CD4-positive, alpha-beta T cell (primary cell): ENCODE measurements at regions not wholly inside any gene's neighbourhood (a gene's known extent, or its start where the extent isn't known, plus 50 kb on each side); places are given as distances from the start of the nearest gene placed in this dataset.

Experiments
- ATAC-seq: fragments of 200-7000 bp; cut with Tn5 transposase; one replicate; pipeline ENCODE4 v1.10.0; 2022; ENCODE audit warnings: mild to moderate bottlenecking; ENCODE audit not compliant: poor library complexity
- CTCF ChIA-PET: fragments of 350-600 bp; sonication (Branson Sonifier 250); formaldehyde crosslinking; loops from one replicate; lab custom pipeline; 2021; ENCODE audit warnings: antibody characterized with exemption, inconsistent platforms; lab: Charles Lee
- POLR2A ChIA-PET: fragments of 350-600 bp; sonication (Branson Sonifier 250); formaldehyde crosslinking; loops from one replicate; lab custom pipeline; 2021; ENCODE audit warnings: antibody characterized with exemption, inconsistent platforms; lab: Charles Lee
- DNase-seq, 14 experiments: peaks; one replicate each; pipeline ENCODE4 v3.0.0-alpha.2; 2013 to 2020; ENCODE audit warnings: mixed read lengths in 2 of 14
- H3K27ac ChIP-seq, 2 donors: one replicate each; pipeline versions ENCODE4 v1.5.1 to v1.7.0; 2013; ENCODE audit warnings: low read length in 2 of 2, low read depth in 1 of 2, mild to moderate bottlenecking in 1 of 2
- H3K27me3 ChIP-seq, 2 experiments: 1 replicate in 1 of 2; 2 replicates in 1 of 2; pipeline versions ENCODE4 v1.6.1 to v1.7.0; 2013; ENCODE audit warnings: low read length in 2 of 2, control low read depth in 1 of 2, mild to moderate bottlenecking in 1 of 2, moderate library complexity in 1 of 2; ENCODE audit not compliant: insufficient read depth in 2 of 2, control insufficient read depth in 1 of 2
- H3K36me3 ChIP-seq: one replicate; pipeline ENCODE4 v1.6.1; 2013; ENCODE audit warnings: low read length, control low read depth; ENCODE audit not compliant: insufficient read depth
- H3K4me1 ChIP-seq: one replicate; pipeline ENCODE4 v1.6.1; 2013; ENCODE audit warnings: low read length, control low read depth; ENCODE audit not compliant: insufficient read depth
- H3K4me3 ChIP-seq: one replicate; pipeline ENCODE4 v1.5.1; 2013; ENCODE audit warnings: mild to moderate bottlenecking, low read length, moderate library complexity
- H3K9me3 ChIP-seq, 2 experiments: 1 replicate in 1 of 2; 2 replicates in 1 of 2; pipeline versions ENCODE4 v1.6.1 to v1.7.0; 2013; ENCODE audit warnings: low read length in 2 of 2, mild to moderate bottlenecking in 2 of 2, control low read depth in 1 of 2, moderate library complexity in 1 of 2; ENCODE audit not compliant: control insufficient read depth in 1 of 2, insufficient read depth in 1 of 2
- H3K27ac Mint-ChIP-seq: one replicate; pipeline ENCODE4 v1.8.0; 2020; ENCODE audit warnings: mixed read lengths
- H3K27me3 Mint-ChIP-seq: one replicate; pipeline ENCODE4 v1.8.0; 2021; ENCODE audit warnings: mixed read lengths
- H3K36me3 Mint-ChIP-seq: one replicate; pipeline ENCODE4 v1.8.0; 2021; ENCODE audit warnings: low read depth, mixed read lengths
- H3K4me1 Mint-ChIP-seq: one replicate; pipeline ENCODE4 v1.8.0; 2021; ENCODE audit warnings: low read depth, mixed read lengths
- H3K4me3 Mint-ChIP-seq: one replicate; pipeline ENCODE4 v1.8.0; 2020; ENCODE audit warnings: mild to moderate bottlenecking, mixed read lengths
- H3K9me3 Mint-ChIP-seq: one replicate; pipeline ENCODE4 v1.8.0; 2020; ENCODE audit warnings: mixed read lengths
- intact Hi-C, 2 experiments: fragments of 100-400 bp; cut with DNase I in 1 of 2; cut with micrococcal nuclease in 1 of 2; formaldehyde crosslinking; loops; one replicate each; pipeline versions ENCODE4 v1.15.1 to v1.9.0; 2023 to 2025; cut with DNase I, micrococcal nuclease
- TF ChIP-seq, protein P1 (sequence below): fragments of 200-600 bp; IDR thresholded peaks from one replicate; pipeline ENCODE4 v1.8.0; 2022; ENCODE audit warnings: antibody characterized with exemption, mild to moderate bottlenecking

DNA sequence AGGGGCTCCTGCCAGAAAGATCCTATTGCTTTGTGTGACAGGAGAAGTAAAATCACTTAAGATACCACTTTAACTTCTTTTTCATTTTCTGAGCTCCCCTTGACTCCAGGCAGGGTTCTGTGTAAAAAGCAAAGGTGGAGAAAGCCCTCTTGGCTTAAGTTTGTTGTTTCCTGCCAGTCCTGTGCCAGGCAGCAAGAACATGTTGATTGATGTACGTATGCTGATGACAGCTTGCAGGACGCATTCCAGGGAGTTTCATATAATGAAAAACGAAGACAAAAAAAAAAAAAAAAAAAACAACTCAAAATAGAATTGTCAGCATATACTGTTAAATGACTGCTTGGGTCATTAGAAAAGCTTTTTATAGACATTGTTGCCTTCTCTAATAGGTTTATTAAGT is 251.7 kb downstream of the PSAT1 start:
- H3K36me3 ChIP-seq, result no peaks in the 10 kb centered on the region
- no peak overlapping the region for H3K27ac ChIP-seq
- ChIA-PET POLR2A (no interaction called here), CTCF (no interaction called here)
- no peak overlapping the region for H3K4me3 ChIP-seq
- Mint-ChIP-seq H3K4me1 (no peaks in the 10 kb centered on the region), H3K27ac (no peak overlapping the region), H3K27me3 (peaks cover 3% of the 10 kb centered on the region), H3K4me3 (no peak overlapping the region), H3K9me3 (peaks cover 3% of the 10 kb centered on the region), H3K36me3 (no peaks in the 10 kb centered on the region)
- DNase-seq, result no peak
- no peak for ATAC-seq
- H3K4me1 ChIP-seq, result no peaks in the 10 kb centered on the region
- H3K9me3 ChIP-seq, result no peaks in the 10 kb centered on the region
- no peaks in the 10 kb centered on the region for H3K27me3 ChIP-seq
- TF ChIP-seq, protein P1, sequence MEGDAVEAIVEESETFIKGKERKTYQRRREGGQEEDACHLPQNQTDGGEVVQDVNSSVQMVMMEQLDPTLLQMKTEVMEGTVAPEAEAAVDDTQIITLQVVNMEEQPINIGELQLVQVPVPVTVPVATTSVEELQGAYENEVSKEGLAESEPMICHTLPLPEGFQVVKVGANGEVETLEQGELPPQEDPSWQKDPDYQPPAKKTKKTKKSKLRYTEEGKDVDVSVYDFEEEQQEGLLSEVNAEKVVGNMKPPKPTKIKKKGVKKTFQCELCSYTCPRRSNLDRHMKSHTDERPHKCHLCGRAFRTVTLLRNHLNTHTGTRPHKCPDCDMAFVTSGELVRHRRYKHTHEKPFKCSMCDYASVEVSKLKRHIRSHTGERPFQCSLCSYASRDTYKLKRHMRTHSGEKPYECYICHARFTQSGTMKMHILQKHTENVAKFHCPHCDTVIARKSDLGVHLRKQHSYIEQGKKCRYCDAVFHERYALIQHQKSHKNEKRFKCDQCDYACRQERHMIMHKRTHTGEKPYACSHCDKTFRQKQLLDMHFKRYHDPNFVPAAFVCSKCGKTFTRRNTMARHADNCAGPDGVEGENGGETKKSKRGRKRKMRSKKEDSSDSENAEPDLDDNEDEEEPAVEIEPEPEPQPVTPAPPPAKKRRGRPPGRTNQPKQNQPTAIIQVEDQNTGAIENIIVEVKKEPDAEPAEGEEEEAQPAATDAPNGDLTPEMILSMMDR, result no peak
- intact Hi-C loops, result no loop called here

- H3K27ac Mint-ChIP-seq, result no peak overlapping the region
- Histone ChIP-seq H3K4me3 (no peak overlapping the region), H3K9me3 (no peaks in the 10 kb centered on the region), H3K4me1 (no peaks in the 10 kb centered on the region), H3K36me3 (no peaks in the 10 kb centered on the region), H3K27me3 (no peaks in the 10 kb centered on the region), H3K27ac (no peak overlapping the region)
- H3K4me3 Mint-ChIP-seq, result no peak overlapping the region
- ATAC-seq (no peak), DNase-seq (no peak)
- ChIA-PET POLR2A (no interaction called here), CTCF (no interaction called here)
- peaks cover 3% of the 10 kb centered on the region for H3K9me3 Mint-ChIP-seq
- H3K27me3 Mint-ChIP-seq, result peaks cover 3% of the 10 kb centered on the region
- no peaks in the 10 kb centered on the region for H3K36me3 Mint-ChIP-seq
- H3K4me1 Mint-ChIP-seq, result no peaks in the 10 kb centered on the region
- TF ChIP-seq, protein P1, result no peak
- intact Hi-C loops, result no loop called here
Measured at GRCh38 chr9:78549711-78550110, 252.8 kb downstream of the PSAT1 start.

DNA sequence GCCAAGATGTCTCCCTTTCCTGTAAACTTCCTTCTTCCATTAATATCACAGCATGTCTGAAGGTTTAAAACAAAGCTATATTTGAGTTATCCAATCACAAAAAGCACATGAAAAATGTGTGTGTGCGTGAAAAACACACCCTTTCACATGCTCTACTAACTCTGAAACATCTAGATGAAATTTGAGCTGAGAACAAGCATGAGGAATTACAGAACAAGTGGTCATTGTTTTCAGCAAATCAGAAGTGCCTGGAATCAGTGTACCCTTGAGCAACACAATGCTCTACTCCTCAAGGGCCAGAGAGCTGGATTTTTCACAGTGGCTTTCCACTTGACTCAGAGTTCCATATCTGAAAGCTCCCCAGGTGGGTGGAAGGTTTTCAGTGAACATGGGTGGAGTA is 255.9 kb downstream of the PSAT1 start:
- CTCF ChIA-PET, result no interaction called here

More for the DNA sequence above, 255.9 kb downstream of the PSAT1 start:
- Histone ChIP-seq H3K27me3 (no peaks in the 10 kb centered on the region), H3K4me3 (no peak overlapping the region), H3K9me3 (no peaks in the 10 kb centered on the region), H3K27ac (no peak overlapping the region), H3K36me3 (no peaks in the 10 kb centered on the region), H3K4me1 (no peaks in the 10 kb centered on the region)
- H3K27ac Mint-ChIP-seq, result no peak overlapping the region
- TF ChIP-seq, protein P1, result no peak
- H3K36me3 Mint-ChIP-seq, result no peaks in the 10 kb centered on the region
- POLR2A ChIA-PET, result no interaction called here
- peaks cover 3% of the 10 kb centered on the region for H3K27me3 Mint-ChIP-seq
- intact Hi-C loops, result no loop called here
- H3K9me3 Mint-ChIP-seq, result peaks cover 3% of the 10 kb centered on the region
- DNase-seq (no peak), ATAC-seq (no peak)
- no peak overlapping the region for H3K4me3 Mint-ChIP-seq
- H3K4me1 Mint-ChIP-seq, result no peaks in the 10 kb centered on the region
